Stimulated activated CD4-positive, alpha-beta T cell treated with anti-CD3 and anti-CD28 coated beads, Interleukin-4, amount 100 ng/mL, for 4 hours (primary cell): ENCODE measurements at regions not wholly inside any gene's neighbourhood (a gene's known extent, or its start where the extent isn't known, plus 50 kb on each side); places are given as distances from the start of the nearest gene placed in this dataset.
"Not testable (repeated sequence)": the region's sequence is repeated elsewhere in the genome, so short reads cannot be mapped to it uniquely, and the experiment has no call there.

Experiments
- DNase-seq, 2 experiments: peaks; one replicate each; pipeline ENCODE4 v3.0.0-alpha.2; 2020

GRCh38 chr13:103883164-103883563 lies 816.9 kb upstream of the SLC10A2 start:
- no peak for DNase-seq

- not testable (repeated sequence) for DNase-seq
These were observed 813.9 kb upstream of the SLC10A2 start for GRCh38 chr13:103880146-103880545.

- no peak for DNase-seq
These were observed 812.8 kb upstream of the SLC10A2 start for GRCh38 chr13:103878891-103879605.

GRCh38 chr13:103876571-103876970 lies 810.4 kb upstream of the SLC10A2 start:
- DNase-seq, result no peak

- no peak for DNase-seq
These were observed 807.5 kb upstream of the SLC10A2 start for GRCh38 chr13:103873725-103874124.

- DNase-seq, result no peak
These were observed 799.8 kb upstream of the SLC10A2 start for GRCh38 chr13:103866048-103866447.

GRCh38 chr13:103862525-103862924 lies 796.3 kb upstream of the SLC10A2 start:
- DNase-seq, result no peak

- no peak for DNase-seq
These were observed 793.7 kb upstream of the SLC10A2 start for GRCh38 chr13:103859952-103860351.

GRCh38 chr13:103852036-103852435 lies 785.8 kb upstream of the SLC10A2 start:
- no peak for DNase-seq

- no peak for DNase-seq
These were observed 778.3 kb upstream of the SLC10A2 start for GRCh38 chr13:103844471-103844870.

- no peak for DNase-seq
These were observed 773.2 kb upstream of the SLC10A2 start for GRCh38 chr13:103839460-103839859.

- no peak for DNase-seq
These were observed 768.8 kb upstream of the SLC10A2 start for GRCh38 chr13:103835052-103835451.

- no peak for DNase-seq
These were observed 767.2 kb upstream of the SLC10A2 start for GRCh38 chr13:103833294-103833852.

GRCh38 chr13:103815619-103816018 lies 749.4 kb upstream of the SLC10A2 start:
- DNase-seq, result no peak

GRCh38 chr13:103812971-103813370 lies 746.8 kb upstream of the SLC10A2 start:
- DNase-seq, result no peak

GRCh38 chr13:103812558-103812957 lies 746.3 kb upstream of the SLC10A2 start:
- DNase-seq, result no peak

- no peak for DNase-seq
These were observed 743.8 kb upstream of the SLC10A2 start for GRCh38 chr13:103810026-103810425.

- DNase-seq, result no peak
These were observed 739.6 kb upstream of the SLC10A2 start for GRCh38 chr13:103805771-103806170.

GRCh38 chr13:103803349-103803748 lies 737.1 kb upstream of the SLC10A2 start:
- DNase-seq, result no peak

GRCh38 chr13:103799028-103799427 lies 732.8 kb upstream of the SLC10A2 start:
- DNase-seq, result no peak

- no peak for DNase-seq
These were observed 729.8 kb upstream of the SLC10A2 start for GRCh38 chr13:103795892-103796478.

- no peak for DNase-seq
These were observed 728.3 kb upstream of the SLC10A2 start for GRCh38 chr13:103794526-103794925.

- no peak for DNase-seq
These were observed 721.9 kb upstream of the SLC10A2 start for GRCh38 chr13:103788061-103788652.

GRCh38 chr13:103772576-103772975 lies 706.4 kb upstream of the SLC10A2 start:
- no peak for DNase-seq
